ENCODE measurements at regions not wholly inside any gene's neighbourhood (a gene's known extent, or its start where the extent isn't known, plus 50 kb on each side); places are given as distances from the start of the nearest gene placed in this dataset.
A peak's percentile ranks its signal among the peaks of the same experiment; 100 is the strongest.
"Not testable (repeated sequence)": the region's sequence is repeated elsewhere in the genome, so short reads cannot be mapped to it uniquely, and the experiment has no call there.

DNA sequence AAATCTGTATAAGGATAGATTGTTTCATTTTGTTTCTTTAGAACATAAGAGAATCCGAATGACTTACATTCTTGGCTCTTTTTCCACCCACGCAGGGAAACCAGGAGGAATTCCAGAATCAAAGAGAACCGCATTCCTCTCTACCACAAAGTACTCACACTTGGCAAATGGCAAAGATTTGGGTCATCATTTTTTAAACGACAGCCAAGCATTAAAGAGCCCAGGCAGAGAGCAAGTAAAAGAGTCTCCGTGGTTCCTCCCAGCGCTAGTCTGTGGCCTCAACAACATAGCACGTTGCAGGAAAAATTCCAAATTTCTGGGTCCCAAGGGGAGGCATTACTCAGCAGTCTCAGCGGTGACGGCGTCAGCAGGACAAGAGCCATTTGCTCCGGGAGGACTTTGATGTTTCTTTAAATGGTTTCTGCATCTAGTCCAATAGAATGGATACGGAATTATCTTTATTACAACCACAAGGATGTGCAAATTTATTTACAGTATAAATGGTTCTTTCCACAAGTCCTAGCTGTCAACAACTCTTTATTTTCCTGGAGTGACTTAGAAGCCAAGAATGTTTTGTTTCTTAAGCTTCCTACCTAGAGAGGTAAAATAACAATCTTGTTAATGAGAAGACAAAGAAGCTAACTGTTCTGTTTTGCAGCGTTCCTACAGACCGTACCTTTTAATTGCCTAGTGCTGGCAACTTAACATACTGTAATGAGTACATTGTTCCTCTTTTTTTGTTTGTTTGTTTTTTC, 232.5 kb downstream of the SKIDA1 start:
- DNase-seq (ENCODE audit: low read depth in 2 of 2), result no peak

DNA sequence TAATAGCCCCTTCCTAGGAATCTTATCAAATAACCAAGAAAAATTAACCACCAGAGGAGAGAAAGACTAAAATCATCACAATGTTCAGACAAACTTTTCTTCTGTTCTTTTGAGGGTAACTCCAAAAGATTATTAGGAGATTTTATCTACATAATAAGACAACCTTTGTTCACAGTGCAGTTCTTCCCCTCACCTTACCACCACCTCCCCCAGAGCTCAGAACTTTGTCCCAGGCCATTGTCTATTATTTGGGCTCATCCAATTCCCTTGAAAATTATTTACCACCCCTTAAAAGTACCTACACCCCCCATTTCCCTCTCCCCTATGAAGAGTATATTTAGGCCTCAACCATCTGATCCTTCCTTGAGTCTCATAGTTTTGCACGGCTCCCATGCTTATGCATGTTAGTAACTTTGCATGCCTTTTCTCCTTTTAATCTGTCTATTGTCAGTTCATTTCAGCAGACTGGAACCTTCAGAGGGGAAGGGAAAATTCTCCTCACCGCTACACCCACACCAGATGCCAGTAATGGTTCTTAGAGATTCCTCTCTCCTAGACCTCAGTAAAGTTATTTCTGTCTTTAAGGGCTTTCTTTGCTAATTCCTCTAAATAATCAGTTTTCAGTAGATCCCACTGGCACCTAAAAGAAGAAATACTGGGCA, 234.9 kb downstream of the SKIDA1 start:
- DNase-seq (ENCODE audit: low read depth in 2 of 2), result no peak

DNA sequence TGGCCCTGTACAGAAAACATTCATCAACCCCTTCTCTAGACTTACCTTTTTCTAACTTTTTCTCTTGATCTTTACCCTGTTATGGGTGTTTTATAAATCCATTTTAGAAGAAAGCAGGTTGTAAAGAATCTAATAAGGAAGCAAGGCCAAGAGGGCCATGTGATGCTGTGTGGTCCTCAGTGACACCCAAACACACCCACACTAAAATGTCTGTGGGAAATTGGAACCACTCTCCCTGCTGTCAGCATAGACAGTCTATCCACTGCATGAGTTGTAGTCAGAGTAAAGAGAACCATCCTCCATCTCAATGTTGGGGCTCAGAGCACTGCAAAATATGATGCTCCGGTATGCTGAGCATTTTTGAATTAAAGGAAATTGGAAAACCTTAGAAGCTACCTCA, 235.5 kb downstream of the SKIDA1 start:
- DNase-seq (ENCODE audit: low read depth in 2 of 2), result no peak

DNA sequence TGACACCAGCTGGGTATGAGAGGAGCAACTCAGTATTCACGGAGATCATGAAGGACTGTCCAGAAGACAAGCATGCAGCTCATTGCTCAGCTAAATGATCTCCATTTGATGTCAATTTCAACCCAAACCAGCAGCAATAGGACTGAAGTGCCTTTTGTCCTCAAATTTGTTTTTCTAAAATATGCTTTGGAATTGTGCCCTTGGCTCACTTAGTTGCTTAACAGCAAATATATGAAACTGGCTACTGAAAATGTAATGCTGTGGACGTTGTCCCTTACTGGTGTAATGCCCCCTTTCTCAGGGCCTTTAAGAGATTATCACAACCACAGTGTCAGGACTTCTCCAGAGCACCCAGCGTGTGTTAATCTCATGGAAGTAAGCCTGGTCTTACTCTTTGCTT, 236.2 kb downstream of the SKIDA1 start:
- DNase-seq (ENCODE audit: low read depth in 2 of 2), result no peak

DNA sequence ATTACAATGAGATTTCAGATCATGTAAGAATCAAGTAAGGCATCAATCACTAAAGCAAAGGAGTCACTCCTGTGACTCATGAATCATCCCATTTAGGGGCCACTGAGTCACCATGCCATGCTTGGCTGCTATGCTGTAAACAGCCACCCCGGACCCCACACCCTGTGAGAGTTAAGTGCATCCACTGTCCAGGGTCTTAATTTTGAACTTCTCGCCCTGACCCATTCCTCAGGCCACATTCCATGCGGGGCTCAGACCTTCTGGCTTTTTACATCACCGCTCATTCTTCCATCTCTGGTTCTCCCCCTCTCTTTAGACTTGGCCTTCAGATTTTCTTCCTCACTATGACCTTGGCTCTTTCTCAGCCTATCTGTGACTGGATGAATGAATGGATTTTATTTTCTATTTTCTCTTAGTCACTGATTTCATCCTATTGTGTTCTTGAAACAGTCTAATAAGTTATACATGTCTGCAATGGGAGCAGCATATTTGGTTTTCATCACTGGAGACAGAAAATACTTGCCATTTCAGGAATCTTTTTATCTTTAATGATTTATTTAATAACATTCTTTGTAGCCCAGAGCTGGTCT, 239.6 kb downstream of the SKIDA1 start:
- no peak for DNase-seq (ENCODE audit: low read depth in 2 of 2)

DNA sequence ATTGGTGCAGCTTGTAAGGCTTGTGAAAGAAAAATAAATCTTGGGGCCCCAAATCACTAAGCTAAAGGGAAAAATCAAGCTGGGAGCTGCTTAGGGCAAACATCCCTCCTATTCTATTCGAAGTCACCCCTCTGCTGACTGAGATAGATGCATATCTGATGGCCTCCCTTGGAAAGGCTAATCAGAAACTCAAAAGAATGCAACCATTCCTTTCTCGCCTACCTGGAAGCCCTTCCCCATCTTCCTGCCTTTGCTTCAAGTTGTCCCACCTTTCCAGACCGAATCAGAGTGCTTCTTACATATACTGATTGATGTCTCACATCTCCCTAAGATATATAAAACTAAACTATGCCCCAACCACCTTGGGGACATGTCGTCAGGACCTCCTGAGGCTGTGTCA, 240.3 kb downstream of the SKIDA1 start:
- DNase-seq (ENCODE audit: low read depth in 2 of 2), result no peak

DNA sequence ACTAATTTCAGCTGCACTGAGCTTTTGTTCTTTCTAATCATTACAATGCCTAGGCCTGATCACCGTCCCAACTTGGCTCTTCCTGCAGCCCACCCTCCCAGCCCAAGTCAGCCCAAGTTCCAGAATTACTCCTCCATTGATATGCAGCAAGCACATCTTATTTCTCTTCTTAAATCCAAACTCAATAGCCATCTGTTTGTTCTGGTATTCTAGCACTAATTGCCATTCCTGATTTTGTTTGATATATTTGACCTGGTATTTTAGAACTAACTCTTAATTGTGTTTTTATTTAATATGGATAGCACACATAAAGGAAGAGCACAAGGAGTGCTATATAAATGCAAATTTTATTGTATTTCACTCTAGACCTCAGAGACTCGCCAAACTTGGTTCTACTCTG, 241.2 kb downstream of the SKIDA1 start:
- DNase-seq (ENCODE audit: low read depth in 2 of 2), result no peak

DNA sequence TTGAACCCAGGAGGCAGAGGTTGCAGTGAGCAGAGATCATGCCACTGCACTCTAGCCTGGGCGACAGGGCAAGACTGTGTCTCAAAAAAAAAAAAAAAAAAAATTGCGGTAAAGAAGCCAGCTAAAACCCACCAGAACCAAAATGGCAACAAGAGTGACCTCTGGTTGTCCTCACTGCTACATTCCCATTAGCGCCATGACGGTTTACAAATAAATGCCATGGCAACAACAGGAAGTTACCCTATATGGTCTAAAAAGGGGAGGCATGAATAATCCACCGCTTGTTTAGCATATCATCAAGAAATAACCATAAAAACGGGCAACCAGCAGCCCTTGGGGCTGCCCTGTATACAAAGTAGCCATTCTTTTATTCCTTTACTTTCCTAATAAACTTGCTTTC, 242.4 kb downstream of the SKIDA1 start:
- not testable (repeated sequence) for DNase-seq (ENCODE audit: low read depth in 2 of 2)

DNA sequence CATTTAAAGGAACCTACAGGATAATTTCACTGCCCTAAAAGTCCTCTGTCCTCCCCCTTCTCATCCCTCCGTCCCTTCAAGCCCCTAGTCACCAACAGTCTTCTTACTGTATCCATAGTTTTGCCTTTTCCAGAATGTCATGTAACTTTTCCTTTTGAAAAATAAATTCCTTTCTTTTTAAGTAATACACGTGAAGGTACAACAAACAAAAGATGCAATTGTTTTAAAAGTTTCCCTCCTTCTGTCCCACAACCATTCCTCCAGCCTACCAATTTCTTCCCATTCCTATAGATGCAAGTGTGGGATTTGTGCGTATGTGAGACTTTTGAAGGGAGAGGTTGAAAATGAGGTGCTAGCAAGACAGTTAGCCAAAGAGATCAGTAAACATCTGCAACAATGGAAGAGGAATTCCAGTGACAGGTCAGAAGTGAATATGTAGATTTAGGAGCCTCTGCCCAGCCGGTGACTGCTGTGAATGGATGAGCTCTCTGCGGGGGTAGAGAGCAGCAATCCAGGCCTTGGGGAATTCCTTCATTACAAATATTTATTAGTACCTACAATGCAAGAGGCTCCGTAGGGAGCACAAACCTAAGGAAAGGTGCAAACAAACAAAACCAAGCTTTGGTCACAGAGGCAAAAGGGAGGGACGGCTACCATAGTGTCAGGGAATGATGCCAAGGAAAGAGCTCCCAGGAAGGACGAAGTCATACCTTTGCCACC, 243.6 kb downstream of the SKIDA1 start:
- DNase-seq (ENCODE audit: low read depth in 2 of 2), result no peak

DNA sequence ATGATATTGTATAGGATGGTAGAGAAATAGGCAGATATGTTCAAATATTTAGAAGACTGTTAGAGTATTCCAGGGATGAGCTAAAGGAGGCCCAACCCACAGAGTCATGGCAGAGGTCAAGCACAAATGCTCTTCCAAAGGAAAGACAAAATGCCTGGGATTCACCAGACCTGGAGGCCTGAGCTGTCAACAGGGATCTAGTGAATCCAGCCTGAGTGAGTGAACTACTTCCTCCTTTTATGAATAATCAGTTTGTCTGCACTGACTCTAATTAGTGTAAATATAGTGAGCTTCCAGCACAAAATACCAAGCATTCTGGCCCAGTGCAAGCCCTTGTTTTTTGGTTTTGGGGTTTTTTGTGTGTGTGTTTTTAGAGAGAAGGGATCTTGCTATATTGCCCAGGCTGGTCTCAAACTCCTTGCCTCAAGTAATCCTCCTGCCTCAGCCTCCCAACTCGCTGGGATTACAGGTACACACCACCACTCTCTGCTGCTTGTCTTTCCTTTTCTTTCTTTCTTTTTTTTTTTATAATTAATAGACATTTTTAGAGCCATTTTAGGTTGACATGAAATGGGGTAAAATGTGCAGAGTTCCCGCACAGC, 244.4 kb downstream of the SKIDA1 start:
- no peak for DNase-seq (ENCODE audit: low read depth in 2 of 2)

DNA sequence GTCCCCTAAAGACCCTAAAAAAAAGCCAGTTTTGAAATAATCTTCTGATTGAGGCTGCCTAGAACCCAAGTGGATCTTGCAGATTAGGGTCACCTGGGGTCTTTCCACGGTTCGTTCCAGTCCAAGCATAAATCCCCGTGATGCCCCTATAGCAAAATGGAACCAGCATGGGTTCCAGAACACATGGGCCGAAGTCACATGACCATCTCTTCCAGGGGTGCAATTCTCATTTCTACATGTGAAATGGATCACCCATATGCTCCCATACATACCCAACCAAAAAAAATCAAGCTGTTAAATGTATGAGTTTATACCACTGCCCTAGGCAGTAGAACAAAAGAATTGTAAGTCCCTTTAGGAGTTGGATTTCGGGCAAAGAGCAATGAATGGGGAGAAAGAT, 245.4 kb downstream of the SKIDA1 start:
- no peak for DNase-seq (ENCODE audit: low read depth in 2 of 2)

DNA sequence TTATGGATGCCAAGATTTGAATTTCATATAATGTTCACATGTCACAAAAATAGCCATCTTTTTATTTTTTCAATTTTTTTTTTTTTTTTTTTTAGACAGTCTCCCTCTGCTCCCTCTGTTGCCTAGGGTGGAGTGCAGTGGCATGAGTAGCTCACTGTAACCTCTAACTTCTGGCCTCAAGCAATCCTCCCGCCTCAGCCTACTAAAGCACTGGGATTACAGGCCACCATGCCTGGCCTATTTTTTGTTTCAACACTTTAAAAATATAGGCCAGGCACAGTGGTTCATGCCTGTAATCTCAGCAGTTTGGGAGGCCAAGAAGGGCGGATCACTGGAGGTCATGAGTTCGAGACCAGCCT, 246.3 kb downstream of the SKIDA1 start:
- DNase-seq (ENCODE audit: low read depth in 2 of 2), result no peak

DNA sequence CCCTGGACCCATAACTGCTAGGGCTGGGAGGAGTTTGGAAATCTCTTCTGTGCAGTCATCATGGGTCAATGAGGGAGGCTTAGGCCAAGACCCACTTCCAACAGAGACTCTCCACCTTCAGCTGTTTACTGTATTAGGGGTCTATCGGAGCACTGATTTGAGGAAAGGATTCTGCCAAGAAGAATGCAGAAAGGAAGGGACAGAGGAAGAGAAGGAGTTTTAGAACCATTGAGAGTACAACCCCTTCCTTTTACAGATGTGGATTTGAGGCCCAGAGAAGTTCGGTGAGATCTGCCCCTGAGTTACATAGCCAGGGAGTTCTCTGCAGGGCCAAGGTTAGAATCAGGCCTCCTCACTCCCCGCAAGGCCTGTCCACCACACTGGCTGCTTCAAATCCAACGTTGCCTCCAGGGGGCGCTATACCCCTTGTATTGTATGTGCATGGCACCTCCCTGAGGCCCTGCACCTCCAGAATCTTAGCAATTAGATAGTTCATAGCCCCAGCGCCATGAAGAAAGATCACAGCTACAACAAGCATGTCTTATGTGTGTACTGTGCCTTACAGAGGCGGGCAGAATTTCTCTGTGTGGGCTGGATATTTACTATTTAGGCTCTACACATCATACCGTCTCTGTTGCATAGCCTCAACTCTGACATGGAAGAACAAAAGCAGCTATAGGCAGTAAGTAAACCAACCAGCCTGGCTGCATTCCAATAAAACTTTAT, 246.8 kb downstream of the SKIDA1 start:
- DNase-seq (ENCODE audit: low read depth in 2 of 2), result peak; percentile 49 to 54

DNA sequence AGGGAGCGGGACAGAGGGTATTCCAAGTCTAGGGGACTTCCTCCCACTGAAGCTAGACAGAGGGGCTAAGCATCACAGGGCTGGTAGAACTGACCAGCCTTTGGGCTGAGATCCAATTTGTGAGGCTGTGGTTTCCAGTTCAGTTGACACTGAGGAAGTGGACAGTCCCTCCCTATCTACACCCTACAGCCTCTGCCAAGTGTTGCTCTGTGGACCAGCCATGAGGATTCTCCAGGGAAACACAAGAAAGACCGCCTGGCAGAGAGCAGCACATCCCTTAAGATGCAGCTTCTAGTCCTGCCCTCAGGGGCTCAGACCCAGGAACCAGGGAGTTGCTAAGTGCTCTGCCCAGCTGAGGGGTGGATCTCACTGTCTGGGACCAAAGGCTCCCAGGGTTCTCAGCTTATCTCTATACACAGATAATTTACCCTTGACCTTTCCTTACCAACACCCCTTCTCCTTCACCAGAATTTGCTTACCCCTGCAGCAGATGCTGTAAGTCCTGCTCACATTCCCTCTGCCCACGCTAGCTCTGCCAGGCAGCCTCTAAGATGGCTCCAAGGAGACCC, 252.0 kb downstream of the SKIDA1 start:
- DNase-seq (ENCODE audit: low read depth in 2 of 2), result no peak

DNA sequence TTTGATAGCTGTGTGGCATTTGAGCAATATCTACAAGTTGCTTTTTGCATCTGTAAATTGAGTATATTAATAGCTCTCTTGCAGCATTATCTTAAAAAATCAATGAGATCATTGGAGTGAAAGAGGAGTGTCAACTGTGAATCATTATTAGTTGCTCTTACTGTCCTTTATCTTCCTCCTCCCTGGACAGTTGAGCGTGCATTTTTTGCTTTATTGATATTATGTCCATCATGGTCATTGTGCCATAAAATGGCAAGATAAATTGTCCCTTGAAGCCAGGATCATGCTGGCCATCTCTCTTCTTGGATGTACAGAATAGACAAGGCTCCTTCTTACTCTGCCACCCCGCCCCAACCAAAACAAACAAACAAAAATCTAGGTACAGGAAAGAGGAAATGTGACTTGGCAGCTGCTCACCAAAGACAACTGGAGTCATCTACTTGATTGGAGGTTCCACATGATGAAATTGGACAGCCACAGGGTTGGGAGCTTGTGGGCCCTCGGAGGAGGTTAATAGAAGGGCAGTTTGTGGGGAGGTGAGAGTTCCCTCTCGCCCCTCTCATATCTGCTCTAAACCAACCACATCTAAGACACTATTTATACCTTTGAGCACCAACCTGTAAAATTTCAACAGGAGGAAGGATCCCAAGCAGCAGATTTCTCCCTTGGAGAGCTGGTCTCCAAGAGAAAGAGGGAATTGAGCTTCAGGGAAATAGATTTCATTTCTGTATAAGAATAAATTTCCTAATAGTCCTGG, 252.7 kb downstream of the SKIDA1 start:
- no peak for DNase-seq (ENCODE audit: low read depth in 2 of 2)

DNA sequence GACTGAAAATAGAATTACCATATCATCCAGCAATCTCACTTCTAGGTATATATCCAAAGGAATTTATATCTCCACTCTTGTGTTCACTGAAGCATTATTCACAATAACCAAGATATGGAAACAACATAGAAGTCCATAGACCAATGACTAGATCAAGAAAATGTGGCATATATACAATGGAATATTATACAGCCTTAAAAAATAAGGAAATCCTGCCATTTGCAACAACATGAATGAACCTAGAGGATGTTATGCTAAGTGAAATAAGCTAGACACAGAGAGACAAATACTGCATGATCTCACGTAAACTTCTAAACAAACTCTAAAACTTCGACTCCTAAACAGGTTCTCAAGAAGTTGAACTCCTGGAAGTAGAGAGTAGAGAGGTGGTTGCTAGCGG, 254.5 kb downstream of the SKIDA1 start:
- DNase-seq (ENCODE audit: low read depth in 2 of 2), result no peak

DNA sequence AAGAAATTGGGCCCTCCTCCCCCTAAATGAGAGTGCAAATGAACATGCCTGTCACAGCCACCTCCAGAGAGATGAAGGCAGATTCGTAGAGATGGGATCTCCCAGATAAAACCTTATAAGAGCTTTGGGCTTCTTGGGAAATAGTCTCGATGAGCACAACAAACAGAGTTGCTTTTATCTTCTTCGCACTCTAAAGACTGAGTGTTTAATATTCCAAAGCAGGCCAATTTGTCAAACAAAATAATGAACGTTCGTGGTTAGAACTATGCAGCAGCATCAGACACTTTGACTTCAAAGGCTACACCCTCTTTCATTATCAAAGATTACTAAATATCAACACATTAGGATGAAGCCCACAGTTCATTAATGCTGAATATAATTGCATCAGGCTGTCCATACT, 256.2 kb downstream of the SKIDA1 start:
- DNase-seq (ENCODE audit: low read depth in 2 of 2), result no peak

DNA sequence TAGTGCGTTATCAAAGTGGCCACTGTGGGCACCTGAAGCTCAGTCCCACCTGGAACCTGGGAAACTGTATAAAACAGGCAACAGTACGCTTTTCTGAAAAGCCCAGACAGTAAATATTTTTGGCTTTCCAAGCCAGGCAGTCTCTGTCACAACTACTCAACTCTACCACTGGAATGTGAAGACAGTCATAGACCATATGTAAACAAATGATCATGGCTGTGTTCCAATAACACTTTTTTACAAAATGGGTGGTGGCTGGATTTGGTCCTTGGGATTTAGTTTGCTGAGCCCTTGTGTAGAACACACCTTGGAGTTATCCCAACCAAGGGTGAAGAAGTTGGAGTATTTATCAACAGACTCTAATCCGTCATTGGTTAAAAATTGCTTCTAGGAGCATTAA, 259.9 kb downstream of the SKIDA1 start:
- no peak for DNase-seq (ENCODE audit: low read depth in 2 of 2)

DNA sequence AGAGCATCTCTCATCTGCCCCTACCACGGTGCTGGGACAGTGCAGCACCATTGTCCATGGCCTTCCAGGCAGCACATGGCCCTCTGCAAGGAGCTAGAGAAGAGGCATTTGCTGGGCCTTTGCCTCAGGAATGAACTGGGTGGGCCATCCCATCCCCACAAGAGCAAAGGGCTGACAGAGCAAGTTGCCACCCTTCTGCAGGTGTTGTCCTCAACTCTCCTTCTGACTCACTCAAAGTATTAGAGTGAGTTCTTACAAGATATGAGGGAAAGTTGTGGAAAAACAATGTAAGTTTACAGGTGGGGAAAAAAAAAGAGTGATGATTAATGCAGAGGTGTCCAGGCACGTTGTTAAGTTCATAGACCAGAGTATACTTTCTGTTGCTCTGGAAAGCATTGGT, 261.2 kb downstream of the SKIDA1 start:
- no peak for DNase-seq (ENCODE audit: low read depth in 2 of 2)

DNA sequence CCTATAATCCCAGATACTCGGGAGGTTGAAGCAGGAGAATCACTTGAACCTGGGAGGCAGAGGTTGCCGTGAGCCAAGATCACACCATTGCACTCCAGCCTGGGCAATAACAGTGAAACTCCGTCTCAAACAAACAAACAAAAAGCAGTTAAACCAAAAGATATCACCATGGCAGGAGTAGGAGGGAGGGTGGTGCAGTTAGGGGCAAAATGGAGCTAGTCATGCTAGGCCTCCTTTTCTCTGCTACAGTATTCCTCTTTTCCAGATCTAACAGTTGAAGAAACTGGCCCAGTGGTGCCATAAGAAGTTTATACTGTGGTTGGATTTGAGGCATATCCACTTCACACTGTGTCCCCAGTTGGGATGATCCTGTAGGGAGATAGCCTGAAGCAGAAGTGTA, 261.6 kb downstream of the SKIDA1 start:
- no peak for DNase-seq (ENCODE audit: low read depth in 2 of 2)

All from stimulated activated CD8-positive, alpha-beta memory T cell treated with anti-CD3 and anti-CD28 coated beads, Interleukin-15, amount 100 ng/mL, for 48 hours (primary cell).